HepG2 (cell line): ENCODE measurements at regions not wholly inside any gene's neighbourhood (a gene's known extent, or its start where the extent isn't known, plus 50 kb on each side); places are given as distances from the start of the nearest gene placed in this dataset.

Experiments
- ATAC-seq: fragments of 200-7000 bp; cut with Tn5 transposase; 3 replicates; pipeline ENCODE4 v1.9.1; 2020; ENCODE audit warnings: mild to moderate bottlenecking, moderate library complexity
- BruUV-seq: library from RNA; stranded (reverse); fragments of 400-500 nt; replicated peaks from 2 replicates; lab custom pipeline; 2021; lab: Mats Ljungman, UMichigan
- CTCF ChIA-PET: fragments of 300-600 bp; formaldehyde crosslinking; extraction: SDS; loops from one replicate; lab custom pipeline; 2021; ENCODE audit warnings: low total read pairs, inconsistent platforms, low intra/inter-chr PET ratio; lab: Yijun Ruan, JAX
- POLR2A ChIA-PET: fragments of 350-600 bp; sonication (Branson Sonifier 250); formaldehyde crosslinking; loops from one replicate; lab custom pipeline; 2020; ENCODE audit warnings: antibody characterized with exemption, inconsistent platforms; lab: Yijun Ruan, JAX
- DNase-seq: peaks from one replicate; pipeline ENCODE4 v3.0.0-alpha.2; 2015; ENCODE audit warnings: low spot score
- FAIRE-seq: peaks from 3 replicates; lab custom pipeline; 2011; peaks lifted over from hg19 to GRCh38; lab: Jason Lieb, UNC
- H2AFZ ChIP-seq: one replicate; pipeline ENCODE4 v1.6.1; 2011; ENCODE audit warnings: low read length, inconsistent platforms
- H3K27ac ChIP-seq: fragments of 300-600 bp; 3 replicates; pipeline ENCODE4 v1.8.0; 2011; ENCODE audit warnings: mixed run types, mild to moderate bottlenecking, mixed read lengths, low read length, inconsistent platforms; ENCODE audit not compliant: insufficient read depth; ENCODE audit errors: extremely low read length
- H3K27me3 ChIP-seq, 2 experiments: fragments of 200-600 bp in 1 of 2; 2 replicates in 1 of 2; 3 replicates in 1 of 2; pipeline versions ENCODE4 v1.6.0 to v1.8.0; 2011; ENCODE audit warnings: low read length in 2 of 2, mild to moderate bottlenecking in 2 of 2, moderate library complexity in 2 of 2, inconsistent platforms in 1 of 2; ENCODE audit not compliant: insufficient read depth in 2 of 2, control insufficient read depth in 1 of 2
- H3K36me3 ChIP-seq, 2 experiments: fragments of 200-600 bp in 1 of 2; replicated peaks in 1 of 2; 2 replicates in 1 of 2; 3 replicates in 1 of 2; pipeline versions ENCODE4 v1.5.1 to v1.8.0; 2011; ENCODE audit warnings: low read length in 2 of 2, inconsistent platforms in 1 of 2; ENCODE audit not compliant: insufficient read depth in 2 of 2, control insufficient read depth in 1 of 2
- H3K4me1 ChIP-seq: 2 replicates; pipeline ENCODE4 v1.5.1; 2012; ENCODE audit warnings: low read length, inconsistent platforms; ENCODE audit not compliant: insufficient read depth
- H3K4me2 ChIP-seq: 2 replicates; pipeline ENCODE4 v1.6.0; 2011; ENCODE audit warnings: low read depth, low read length, inconsistent platforms
- H3K4me3 ChIP-seq, 3 experiments: fragments of 200-600 bp in 1 of 3; sonication (generic), shearing (Covaris generic) in 1 of 3; replicated peaks in 1 of 3; 2 replicates each; pipeline ENCODE4 v1.5.1; 2011 to 2016; ENCODE audit warnings: low read length in 3 of 3, inconsistent platforms in 2 of 3, low read depth in 2 of 3, mild to moderate bottlenecking in 2 of 3, control low read depth in 1 of 3, mixed read lengths in 1 of 3; ENCODE audit not compliant: insufficient read depth in 1 of 3
- H3K79me2 ChIP-seq: one replicate; pipeline ENCODE4 v1.6.1; 2011; ENCODE audit warnings: low read length, inconsistent platforms; ENCODE audit not compliant: insufficient read depth
- H3K9ac ChIP-seq: 2 replicates; pipeline ENCODE4 v1.6.0; 2011; ENCODE audit warnings: mild to moderate bottlenecking, low read depth, low read length, inconsistent platforms; ENCODE audit not compliant: insufficient read depth
- H3K9me3 ChIP-seq: 2 replicates; pipeline ENCODE4 v1.5.1; 2012; ENCODE audit warnings: mild to moderate bottlenecking, low read length
- H4K20me1 ChIP-seq: 2 replicates; pipeline ENCODE4 v1.6.0; 2011; ENCODE audit warnings: inconsistent platforms, mild to moderate bottlenecking, low read length, moderate library complexity; ENCODE audit not compliant: insufficient read depth
- ASH2L ChIP-seq: fragments of 300-600, 200-600 bp; sonication (generic); IDR thresholded peaks from 2 replicates; pipeline ENCODE4 v1.7.0; 2017; ENCODE audit warnings: low read depth, mild to moderate bottlenecking, moderate library complexity, mixed read lengths, low read length; ENCODE audit not compliant: insufficient read length
- CEBPB ChIP-seq: IDR thresholded peaks from 2 replicates; pipeline ENCODE4 v1.6.1; 2011; ENCODE audit warnings: low read depth, low read length, improper control_type of control experiment, borderline replicate concordance
- EZH2 ChIP-seq: conservative IDR thresholded peaks from 2 replicates; pipeline ENCODE4 v1.6.1; 2012; ENCODE audit warnings: mild to moderate bottlenecking, low read depth, low read length, moderate library complexity
- KDM3A ChIP-seq: IDR thresholded peaks from 2 replicates; pipeline ENCODE4 v1.6.1; 2018; ENCODE audit warnings: low read depth, missing compliant biosample characterization
- MTF2 ChIP-seq: sonication (generic); formaldehyde crosslinking; IDR thresholded peaks from 2 replicates; pipeline ENCODE4 v1.5.0; 2020; ENCODE audit warnings: missing genetic modification reagents, borderline replicate concordance
- NKX3-1 ChIP-seq: sonication (generic); formaldehyde crosslinking; IDR thresholded peaks from 2 replicates; pipeline ENCODE4 v1.5.0; 2020; ENCODE audit warnings: missing genetic modification reagents
- RFXAP ChIP-seq: sonication (generic); formaldehyde crosslinking; IDR thresholded peaks from 2 replicates; pipeline ENCODE4 v1.4.0; 2020; ENCODE audit warnings: missing genetic modification reagents, borderline replicate concordance
- SKI ChIP-seq: fragments of 450-650 bp; IDR thresholded peaks from one replicate; pipeline ENCODE4 v1.6.1; 2018; ENCODE audit warnings: mild to moderate bottlenecking; ENCODE audit not compliant: partially characterized antibody
- STAT5B ChIP-seq: sonication (generic); formaldehyde crosslinking; IDR thresholded peaks from 2 replicates; pipeline ENCODE4 v1.4.0; 2020; ENCODE audit warnings: missing genetic modification reagents
- TBX3 ChIP-seq: fragments of 450-650 bp; IDR thresholded peaks from 2 replicates; pipeline ENCODE4 v1.6.1; 2017; ENCODE audit warnings: antibody characterized with exemption, mild to moderate bottlenecking, inconsistent platforms, borderline replicate concordance
- THAP11 ChIP-seq: IDR thresholded peaks from 2 replicates; pipeline ENCODE4 v1.6.1; 2016; ENCODE audit warnings: missing biosample characterization, missing genetic modification reagents
- TSC22D2 ChIP-seq: sonication (generic); formaldehyde crosslinking; IDR thresholded peaks from 2 replicates; pipeline ENCODE4 v1.5.1; 2020; ENCODE audit warnings: missing genetic modification reagents, mild to moderate bottlenecking, borderline replicate concordance
- ZFP90 ChIP-seq: sonication (generic); formaldehyde crosslinking; IDR thresholded peaks from 2 replicates; pipeline ENCODE4 v1.8.0; 2022; ENCODE audit warnings: missing genetic modification reagents, mild to moderate bottlenecking, inconsistent platforms, borderline replicate concordance
- ZMYM2 ChIP-seq: sonication (generic); formaldehyde crosslinking; IDR thresholded peaks from 2 replicates; pipeline ENCODE4 v1.8.0; 2022; ENCODE audit warnings: mild to moderate bottlenecking, missing genetic modification reagents
- ZNF121 ChIP-seq: sonication (generic); formaldehyde crosslinking; IDR thresholded peaks from 2 replicates; pipeline ENCODE4 v1.5.0; 2020; ENCODE audit warnings: mild to moderate bottlenecking, missing genetic modification reagents
- ZNF138 ChIP-seq: sonication (generic); formaldehyde crosslinking; IDR thresholded peaks from 2 replicates; pipeline ENCODE4 v1.5.0; 2020; ENCODE audit warnings: mild to moderate bottlenecking, low read depth, missing genetic modification reagents
- ZNF232 ChIP-seq: sonication (generic); formaldehyde crosslinking; IDR thresholded peaks from 2 replicates; pipeline ENCODE4 v1.4.0; 2020; ENCODE audit warnings: missing genetic modification reagents, borderline replicate concordance
- ZNF367 ChIP-seq: sonication (generic); formaldehyde crosslinking; IDR thresholded peaks from 2 replicates; pipeline ENCODE4 v1.4.0; 2020; ENCODE audit warnings: missing genetic modification reagents, borderline replicate concordance
- ZNF383 ChIP-seq: sonication (generic); formaldehyde crosslinking; IDR thresholded peaks from 2 replicates; pipeline ENCODE4 v1.4.0; 2020; ENCODE audit warnings: missing genetic modification reagents, mild to moderate bottlenecking, borderline replicate concordance
- WGBS: methylation state at CpG from one replicate; pipeline ENCODE4 v1.1.6; 2017; ENCODE audit warnings: low lambda C conversion rate; 5-methylcytosine and 5-hydroxymethylcytosine counted together
- in situ Hi-C: cut with HindIII; loops from 2 replicates; pipeline ENCODE4 v1.10.0; 2017; ENCODE audit warnings: low pct_unique_long_range_greater_than_20kb; ENCODE audit not compliant: extremely low pct_ligation_motif_present
- intact Hi-C: fragments of 100-400 bp; cut with micrococcal nuclease; formaldehyde crosslinking; loops from one replicate; pipeline ENCODE4 v1.10.0; 2022; ENCODE audit not compliant: unreplicated experiment
- TF ChIP-seq, protein P1 (sequence below): sonication (generic); formaldehyde crosslinking; IDR thresholded peaks from 2 replicates; pipeline ENCODE4 v1.4.0; 2020; ENCODE audit warnings: mild to moderate bottlenecking, missing genetic modification reagents, borderline replicate concordance

DNA sequence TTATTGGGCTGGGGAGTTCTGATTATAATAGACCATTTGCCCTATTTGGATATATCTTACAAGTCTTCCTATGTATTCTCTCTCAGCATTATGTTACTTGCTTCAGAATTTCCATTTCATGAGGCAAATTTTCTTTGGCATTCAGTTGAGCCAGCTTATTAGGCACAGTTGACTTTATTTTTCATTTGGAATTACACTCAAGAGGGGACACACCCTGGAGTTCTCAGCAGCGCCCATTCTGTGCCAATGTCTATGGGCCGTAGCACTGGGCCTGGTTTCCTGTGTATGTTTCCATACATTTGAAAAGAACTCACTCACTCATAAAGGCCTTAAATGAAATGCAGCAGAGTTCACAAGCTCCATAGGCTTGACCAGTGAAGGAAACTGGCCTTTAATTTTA is 138.5 kb downstream of the KLF12 start:
- Histone ChIP-seq H3K4me2 (no peak overlapping the region), H4K20me1 (no peaks in the 10 kb centered on the region), H2AFZ (no peak overlapping the region), H3K9ac (no peak overlapping the region), H3K27ac (no peak overlapping the region), H3K27me3 (no peaks in the 10 kb centered on the region), H3K9me3 (no peaks in the 10 kb centered on the region), H3K4me3 (no peak overlapping the region), H3K4me1 (no peaks in the 10 kb centered on the region), H3K79me2 (no peaks in the 10 kb centered on the region), H3K36me3 (no peaks in the 10 kb centered on the region)
- ChIA-PET CTCF (no interaction called here), POLR2A (no interaction called here)
- intact Hi-C loops: no loop called here
- FAIRE-seq (no peak), DNase-seq (no peak), ATAC-seq (no peak)
- WGBS: 72% methylated on average over 2 of the region's 2 CpGs
- TF ChIP-seq ZNF383 (CRISPR knock-in tag) (no peak), NKX3-1 (CRISPR knock-in tag) (no peak), KDM3A (CRISPR knock-in tag) (no peak), TSC22D2 (CRISPR knock-in tag) (no peak), CEBPB (no peak), ZNF121 (CRISPR knock-in tag) (no peak), ZNF232 (no peak)
- in situ Hi-C loops: no loop called here
- BruUV-seq: no TSS peak

DNA sequence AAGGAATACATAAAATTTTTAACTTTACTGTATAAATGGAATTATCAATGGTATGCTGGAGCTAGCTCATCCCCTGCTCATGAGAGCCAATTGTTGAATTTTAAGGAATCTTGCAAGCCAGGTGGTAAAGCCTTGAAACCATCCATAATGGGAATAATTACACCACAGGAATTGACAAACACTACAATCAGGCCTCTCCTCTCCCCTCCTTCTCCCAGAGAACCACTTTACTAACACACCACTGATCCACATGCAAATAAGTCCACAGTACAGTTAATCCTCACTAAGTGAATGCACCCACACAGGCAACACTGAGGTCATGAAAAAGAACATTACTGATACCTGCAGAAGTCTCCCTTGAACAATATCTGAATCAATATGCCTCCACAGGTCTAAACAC is 140.5 kb downstream of the KLF12 start:
- H3K4me1 ChIP-seq: peaks cover 5% of the 10 kb centered on the region; the same call in 1 of the 2 replicates
- H3K9me3 ChIP-seq: no peaks in the 10 kb centered on the region
- no peak overlapping the region for H2AFZ ChIP-seq
- BruUV-seq: no TSS peak
- no peaks in the 10 kb centered on the region for H3K79me2 ChIP-seq
- ATAC-seq (no peak), FAIRE-seq (no peak), DNase-seq (no peak)
- H3K27ac ChIP-seq: no peak overlapping the region
- POLR2A ChIA-PET: no interaction called here
- CTCF ChIA-PET: no interaction called here
- in situ Hi-C loops: no loop called here
- no peak overlapping the region for H3K4me3 ChIP-seq
- no peaks in the 10 kb centered on the region for H3K36me3 ChIP-seq
- TF ChIP-seq ZMYM2 (CRISPR knock-in tag): no peak
- TF ChIP-seq ZFP90 (CRISPR knock-in tag): no peak
- no peak for TF ChIP-seq ASH2L
- TF ChIP-seq, protein P1, sequence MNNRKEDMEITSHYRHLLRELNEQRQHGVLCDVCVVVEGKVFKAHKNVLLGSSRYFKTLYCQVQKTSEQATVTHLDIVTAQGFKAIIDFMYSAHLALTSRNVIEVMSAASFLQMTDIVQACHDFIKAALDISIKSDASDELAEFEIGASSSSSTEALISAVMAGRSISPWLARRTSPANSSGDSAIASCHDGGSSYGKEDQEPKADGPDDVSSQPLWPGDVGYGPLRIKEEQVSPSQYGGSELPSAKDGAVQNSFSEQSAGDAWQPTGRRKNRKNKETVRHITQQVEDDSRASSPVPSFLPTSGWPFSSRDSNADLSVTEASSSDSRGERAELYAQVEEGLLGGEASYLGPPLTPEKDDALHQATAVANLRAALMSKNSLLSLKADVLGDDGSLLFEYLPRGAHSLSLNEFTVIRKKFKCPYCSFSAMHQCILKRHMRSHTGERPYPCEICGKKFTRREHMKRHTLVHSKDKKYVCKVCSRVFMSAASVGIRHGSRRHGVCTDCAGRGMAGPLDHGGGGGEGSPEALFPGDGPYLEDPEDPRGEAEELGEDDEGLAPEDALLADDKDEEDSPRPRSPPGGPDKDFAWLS (CRISPR knock-in tag): no peak
- TF ChIP-seq THAP11: no peak
- TF ChIP-seq TBX3: no peak
- TF ChIP-seq SKI: no peak
- TF ChIP-seq ZNF367 (CRISPR knock-in tag): no peak
- TF ChIP-seq ZNF138 (CRISPR knock-in tag): no peak
- no peak for TF ChIP-seq TSC22D2 (CRISPR knock-in tag)
- TF ChIP-seq STAT5B (CRISPR knock-in tag): no peak
- no peak for TF ChIP-seq MTF2 (CRISPR knock-in tag)
- TF ChIP-seq RFXAP (CRISPR knock-in tag): no peak
- no peak for TF ChIP-seq EZH2
- TF ChIP-seq, all 625 proteins: peak for 0
- no peak overlapping the region for H3K9ac ChIP-seq
- intact Hi-C loops: no loop called here
- H3K27me3 ChIP-seq: no peaks in the 10 kb centered on the region
- H3K4me2 ChIP-seq: no peak overlapping the region
- H4K20me1 ChIP-seq: no peaks in the 10 kb centered on the region
